PC-3 (cell line): ENCODE measurements at regions not wholly inside any gene's neighbourhood (a gene's known extent, or its start where the extent isn't known, plus 50 kb on each side); places are given as distances from the start of the nearest gene placed in this dataset.

Experiments used
- ATAC-seq: fragments of 200-7000 bp; cut with Tn5 transposase; 2 replicates; pipeline ENCODE4 v1.9.1; 2020; ENCODE audit warnings: mild to moderate bottlenecking, moderate library complexity
- BruUV-seq: library from RNA; stranded (reverse); fragments of 400-500 nt; replicated peaks from 2 replicates; lab custom pipeline; 2021; lab: Mats Ljungman, UMichigan
- CTCF ChIA-PET: fragments of 300-600 bp; sonication (Branson Sonifier 250); formaldehyde crosslinking; loops from one replicate; lab custom pipeline; 2022; ENCODE audit warnings: antibody characterized with exemption; lab: Charles Lee
- POLR2A ChIA-PET: fragments of 300-600 bp; sonication (Branson Sonifier 250); formaldehyde crosslinking; loops from one replicate; lab custom pipeline; 2022; ENCODE audit warnings: antibody characterized with exemption; ENCODE audit not compliant: unreplicated experiment; lab: Charles Lee
- DNase-seq: peaks from one replicate; pipeline ENCODE4 v3.0.0-alpha.2; 2015
- H2AFZ ChIP-seq: fragments of 300-600 bp; sonication (generic); 2 replicates; pipeline ENCODE4 v1.6.0; 2016; ENCODE audit warnings: antibody characterized with exemption, low read length
- H3F3A ChIP-seq: fragments of 300-600 bp; sonication (generic); one replicate; pipeline ENCODE4 v1.6.0; 2017; ENCODE audit warnings: antibody characterized with exemption, low read length, control low read depth, mild to moderate bottlenecking; ENCODE audit not compliant: unreplicated experiment
- H3K27ac ChIP-seq: fragments of 300-600 bp; sonication (generic); 2 replicates; pipeline ENCODE4 v1.5.1; 2016; ENCODE audit warnings: mild to moderate bottlenecking, low read length
- H3K27me3 ChIP-seq: fragments of 300-600 bp; sonication (generic); 2 replicates; pipeline ENCODE4 v1.6.1; 2016; ENCODE audit warnings: low read length, mixed read lengths
- H3K36me3 ChIP-seq: fragments of 300-600 bp; sonication (generic); 2 replicates; pipeline ENCODE4 v1.6.1; 2016; ENCODE audit warnings: low read depth, mixed run types, low read length, mixed read lengths
- H3K4me1 ChIP-seq: fragments of 300-600 bp; sonication (generic); 2 replicates; pipeline ENCODE4 v1.5.1; 2016; ENCODE audit warnings: low read length; ENCODE audit not compliant: insufficient read depth
- H3K4me2 ChIP-seq: fragments of 300-600 bp; sonication (generic); 2 replicates; pipeline ENCODE4 v1.6.0; 2016; ENCODE audit warnings: low read length
- H3K4me3 ChIP-seq: fragments of 300-600 bp; sonication (generic); 2 replicates; pipeline ENCODE4 v1.5.1; 2016; ENCODE audit warnings: mild to moderate bottlenecking, low read length, mixed read lengths
- H3K79me2 ChIP-seq: fragments of 300-600 bp; sonication (generic); 2 replicates; pipeline ENCODE4 v1.6.1; 2017; ENCODE audit warnings: low read length, mixed read lengths
- H3K9ac ChIP-seq: fragments of 300-600 bp; sonication (generic); 2 replicates; pipeline ENCODE4 v1.6.0; 2016; ENCODE audit warnings: mild to moderate bottlenecking, low read length
- H3K9me2 ChIP-seq: fragments of 300-600 bp; sonication (generic); replicated peaks from 2 replicates; pipeline ENCODE4 v1.6.1; 2016; ENCODE audit warnings: mixed run types, low read length, mixed read lengths
- H3K9me3 ChIP-seq: fragments of 300-600 bp; sonication (generic); 2 replicates; pipeline ENCODE4 v1.6.1; 2016; ENCODE audit warnings: low read length, mixed read lengths
- H4K20me1 ChIP-seq: fragments of 300-600 bp; sonication (generic); 2 replicates; pipeline ENCODE4 v1.6.1; 2016; ENCODE audit warnings: low read length, mixed read lengths
- EZH2 ChIP-seq: fragments of 300-600 bp; sonication (generic); IDR thresholded peaks from one replicate; pipeline ENCODE4 v1.6.1; 2017; ENCODE audit warnings: antibody characterized with exemption, mild to moderate bottlenecking, low read length; ENCODE audit not compliant: unreplicated experiment
- EZH2phosphoT487 ChIP-seq: fragments of 300-600 bp; sonication (generic); IDR thresholded peaks from 2 replicates; pipeline ENCODE4 v1.6.1; 2018; ENCODE audit warnings: mild to moderate bottlenecking, antibody characterized with exemption, low read length, borderline replicate concordance
- intact Hi-C: fragments of 100-400 bp; cut with micrococcal nuclease; formaldehyde crosslinking; loops from 2 replicates; pipeline ENCODE4 v1.9.0; 2023
- TF ChIP-seq, protein P1 (sequence below): fragments of 300-600 bp; sonication (generic); conservative IDR thresholded peaks from 2 replicates; pipeline ENCODE4 v1.5.1; 2017; ENCODE audit warnings: antibody characterized with exemption, low read depth, mild to moderate bottlenecking, low read length

DNA sequence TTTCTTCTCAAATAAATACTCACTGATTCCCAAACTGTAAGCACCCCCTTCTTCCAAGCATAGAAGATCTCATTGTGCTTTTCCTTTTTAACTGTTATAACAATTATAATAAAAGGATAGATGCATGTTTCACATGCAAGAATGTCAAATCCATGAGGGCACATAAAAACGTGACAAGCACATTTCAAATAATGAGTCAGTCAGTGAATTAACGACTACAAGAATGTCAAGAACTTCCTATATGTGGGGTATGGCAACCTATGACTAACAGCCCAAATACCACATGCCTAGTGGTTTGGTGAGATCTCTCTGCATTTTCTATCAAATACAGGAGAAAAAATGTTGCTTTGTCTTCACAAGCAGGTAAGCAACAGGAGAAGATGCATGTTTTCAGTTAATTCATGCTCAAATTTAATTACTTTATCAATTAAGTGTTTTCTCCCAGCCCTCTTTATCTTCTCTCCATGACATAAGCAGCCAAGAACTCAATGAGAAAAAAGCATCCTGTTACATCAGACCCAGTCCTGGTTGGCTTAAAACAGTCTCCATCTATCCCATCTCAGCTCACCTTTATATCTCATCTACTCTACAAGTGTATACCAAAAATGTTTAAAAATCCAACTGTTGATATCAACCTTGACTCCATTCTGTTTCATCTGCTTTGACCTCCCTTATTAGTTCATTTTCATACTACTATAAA is 181.5 kb upstream of the LMCD1 start:
- BruUV-seq, result no TSS peak
- ATAC-seq, result peak; percentile 62
- intact Hi-C loops, result loop anchor here (10.0 kb wide), 1 partner anchor 305 kb away; no protein-coding TSS in a partner anchor

DNA sequence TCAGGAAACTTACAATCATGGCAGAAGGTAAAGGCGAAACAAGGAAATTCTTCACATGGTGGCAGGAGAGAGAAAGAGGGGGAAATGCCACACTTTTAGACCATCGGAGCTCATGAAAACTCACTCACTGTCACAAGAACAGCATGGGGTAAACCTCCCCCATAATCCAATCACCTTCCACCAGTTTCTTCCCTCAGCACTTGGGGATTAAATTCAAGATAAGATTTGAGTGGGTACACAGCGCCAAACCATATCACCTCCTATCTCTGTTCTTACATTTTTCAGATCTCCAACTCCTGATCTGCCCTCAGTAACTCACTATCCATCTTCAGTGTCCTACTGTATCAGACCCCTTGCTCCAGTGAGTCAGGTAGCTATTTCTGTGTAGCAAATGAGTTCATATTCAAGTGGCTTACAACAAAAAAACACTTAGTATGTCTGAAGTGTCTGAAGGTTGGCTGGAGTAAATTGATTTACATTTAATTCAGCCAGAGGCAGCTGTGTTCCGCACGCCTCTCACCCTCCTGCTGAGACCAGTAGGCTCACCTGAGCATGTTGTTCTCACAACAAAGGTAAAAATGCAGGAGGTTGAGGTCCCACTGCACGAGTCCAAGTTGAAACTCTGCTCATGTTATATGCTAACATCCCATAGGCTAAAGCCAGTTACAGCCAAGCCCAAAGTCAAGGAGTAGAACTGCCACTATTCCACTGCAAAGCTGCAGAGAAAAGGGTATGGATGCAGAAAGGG is 180.7 kb upstream of the LMCD1 start:
- ATAC-seq (no peak), DNase-seq (no peak)
- intact Hi-C loops, result loop anchor here (10.0 kb wide), 1 partner anchor 304 kb away; no protein-coding TSS in a partner anchor
- peaks cover 13% of the 10 kb centered on the region for H3K4me1 ChIP-seq
- no peak for TF ChIP-seq EZH2phosphoT487
- TF ChIP-seq, protein P1, sequence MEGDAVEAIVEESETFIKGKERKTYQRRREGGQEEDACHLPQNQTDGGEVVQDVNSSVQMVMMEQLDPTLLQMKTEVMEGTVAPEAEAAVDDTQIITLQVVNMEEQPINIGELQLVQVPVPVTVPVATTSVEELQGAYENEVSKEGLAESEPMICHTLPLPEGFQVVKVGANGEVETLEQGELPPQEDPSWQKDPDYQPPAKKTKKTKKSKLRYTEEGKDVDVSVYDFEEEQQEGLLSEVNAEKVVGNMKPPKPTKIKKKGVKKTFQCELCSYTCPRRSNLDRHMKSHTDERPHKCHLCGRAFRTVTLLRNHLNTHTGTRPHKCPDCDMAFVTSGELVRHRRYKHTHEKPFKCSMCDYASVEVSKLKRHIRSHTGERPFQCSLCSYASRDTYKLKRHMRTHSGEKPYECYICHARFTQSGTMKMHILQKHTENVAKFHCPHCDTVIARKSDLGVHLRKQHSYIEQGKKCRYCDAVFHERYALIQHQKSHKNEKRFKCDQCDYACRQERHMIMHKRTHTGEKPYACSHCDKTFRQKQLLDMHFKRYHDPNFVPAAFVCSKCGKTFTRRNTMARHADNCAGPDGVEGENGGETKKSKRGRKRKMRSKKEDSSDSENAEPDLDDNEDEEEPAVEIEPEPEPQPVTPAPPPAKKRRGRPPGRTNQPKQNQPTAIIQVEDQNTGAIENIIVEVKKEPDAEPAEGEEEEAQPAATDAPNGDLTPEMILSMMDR, result no peak
- no peak for TF ChIP-seq EZH2
- H3K9me2 ChIP-seq, result no peaks in the 10 kb centered on the region
- POLR2A ChIA-PET, result no interaction called here
- H3K36me3 ChIP-seq, result no peaks in the 10 kb centered on the region
- no TSS peak for BruUV-seq
- H2AFZ ChIP-seq, result no peak overlapping the region
- no peaks in the 10 kb centered on the region for H4K20me1 ChIP-seq
- no peaks in the 10 kb centered on the region for H3K79me2 ChIP-seq
- H3K4me3 ChIP-seq, result no peak overlapping the region
- no peak overlapping the region for H3K27ac ChIP-seq
- H3K27me3 ChIP-seq, result no peaks in the 10 kb centered on the region
- H3K9me3 ChIP-seq, result no peaks in the 10 kb centered on the region
- no peaks in the 10 kb centered on the region for H3F3A ChIP-seq
- no peak overlapping the region for H3K4me2 ChIP-seq
- CTCF ChIA-PET, result no interaction called here
- no peak overlapping the region for H3K9ac ChIP-seq

More for the DNA sequence above, 181.5 kb upstream of the LMCD1 start:
- Histone ChIP-seq H3K9me3 (no peaks in the 10 kb centered on the region), H4K20me1 (no peaks in the 10 kb centered on the region), H3K9ac (no peak overlapping the region), H3K27ac (no peak overlapping the region), H3K79me2 (no peaks in the 10 kb centered on the region), H2AFZ (no peak overlapping the region), H3K36me3 (no peaks in the 10 kb centered on the region), H3F3A (no peaks in the 10 kb centered on the region), H3K9me2 (no peaks in the 10 kb centered on the region), H3K27me3 (no peaks in the 10 kb centered on the region), H3K4me1 (peaks cover 13% of the 10 kb centered on the region), H3K4me3 (no peak overlapping the region), H3K4me2 (no peak overlapping the region)
- CTCF ChIA-PET, result no interaction called here
- TF ChIP-seq EZH2 (no peak), EZH2phosphoT487 (no peak)
- TF ChIP-seq, protein P1, result no peak
- peak; percentile 75 for DNase-seq
- POLR2A ChIA-PET, result no interaction called here
